DND-41 (cell line): ENCODE measurements at regions not wholly inside any gene's neighbourhood (a gene's known extent, or its start where the extent isn't known, plus 50 kb on each side); places are given as distances from the start of the nearest gene placed in this dataset.

Experiments used
- ATAC-seq: fragments of 200-7000 bp; cut with Tn5 transposase; 3 replicates; pipeline ENCODE4 v1.9.1; 2021; ENCODE audit warnings: low read depth; ENCODE audit not compliant: insufficient read depth
- DNase-seq: peaks from one replicate; pipeline ENCODE4 v3.0.0-alpha.2; 2020
- H2AFZ ChIP-seq: 2 replicates; pipeline ENCODE4 v1.6.0; 2012; ENCODE audit warnings: low read depth, low read length
- H3K27ac ChIP-seq: 2 replicates; pipeline ENCODE4 v1.5.1; 2012; ENCODE audit warnings: low read length, inconsistent platforms
- H3K27me3 ChIP-seq: fragments of 200-600 bp; sonication (generic); 2 replicates; pipeline ENCODE4 v1.6.0; 2012; ENCODE audit warnings: low read length, mild to moderate bottlenecking, inconsistent platforms; ENCODE audit not compliant: insufficient read depth, poor library complexity
- H3K36me3 ChIP-seq: 2 replicates; pipeline ENCODE4 v1.5.1; 2012; ENCODE audit warnings: low read length, inconsistent platforms; ENCODE audit not compliant: insufficient read depth
- H3K4me1 ChIP-seq: 2 replicates; pipeline ENCODE4 v1.5.1; 2012; ENCODE audit warnings: mild to moderate bottlenecking, low read length; ENCODE audit not compliant: insufficient read depth
- H3K4me2 ChIP-seq: 2 replicates; pipeline ENCODE4 v1.6.0; 2012; ENCODE audit warnings: mild to moderate bottlenecking, moderate library complexity, low read length, inconsistent platforms; ENCODE audit not compliant: insufficient read depth
- H3K4me3 ChIP-seq, 2 experiments: fragments of 200-600 bp in 1 of 2; shearing (Covaris generic) in 1 of 2; 2 replicates each; pipeline ENCODE4 v1.5.1; 2012 to 2016; ENCODE audit warnings: inconsistent platforms in 2 of 2, low read length in 2 of 2, mild to moderate bottlenecking in 2 of 2, low read depth in 1 of 2, moderate library complexity in 1 of 2
- H3K79me2 ChIP-seq: 2 replicates; pipeline ENCODE4 v1.6.0; 2012; ENCODE audit warnings: low read length, inconsistent platforms; ENCODE audit not compliant: insufficient read depth
- H3K9ac ChIP-seq: 2 replicates; pipeline ENCODE4 v1.6.0; 2012; ENCODE audit warnings: low read depth, mild to moderate bottlenecking, inconsistent platforms, low read length, moderate library complexity
- H3K9me3 ChIP-seq: 2 replicates; pipeline ENCODE4 v1.5.1; 2012; ENCODE audit warnings: low read length, moderate library complexity, mild to moderate bottlenecking, inconsistent platforms; ENCODE audit not compliant: insufficient read depth, severe bottlenecking
- H4K20me1 ChIP-seq: 2 replicates; pipeline ENCODE4 v1.6.0; 2012; ENCODE audit warnings: low read length; ENCODE audit not compliant: insufficient read depth
- CTCF ChIP-seq: IDR thresholded peaks from 2 replicates; pipeline ENCODE4 v1.5.1; 2012; ENCODE audit warnings: borderline replicate concordance, low read length, moderate library complexity, mild to moderate bottlenecking; ENCODE audit not compliant: poor library complexity, severe bottlenecking; ENCODE audit errors: extremely low read depth
- EZH2 ChIP-seq: IDR thresholded peaks from 3 replicates; pipeline ENCODE4 v1.6.1; 2012; ENCODE audit warnings: borderline replicate concordance, low read depth, mild to moderate bottlenecking, moderate library complexity, low read length, inconsistent platforms; ENCODE audit not compliant: severe bottlenecking

- no peak overlapping the region for H3K9ac ChIP-seq
- H3K36me3 ChIP-seq = no peaks in the 10 kb centered on the region
- H3K27me3 ChIP-seq = peaks cover 14% of the 10 kb centered on the region
- peaks cover 6% of the 10 kb centered on the region; the same call in 1 of the 2 replicates for H4K20me1 ChIP-seq
- ATAC-seq (no peak), DNase-seq (no peak)
- TF ChIP-seq CTCF = no peak
- no peak for TF ChIP-seq EZH2
- no peak overlapping the region for H2AFZ ChIP-seq
- H3K4me1 ChIP-seq = no peaks in the 10 kb centered on the region
- no peak overlapping the region for H3K4me3 ChIP-seq
- no peak overlapping the region for H3K4me2 ChIP-seq
- no peaks in the 10 kb centered on the region for H3K9me3 ChIP-seq
- H3K79me2 ChIP-seq = no peaks in the 10 kb centered on the region
- no peak overlapping the region for H3K27ac ChIP-seq
Measured at GRCh38 chr17:34711646-34712045, 132.3 kb downstream of the TMEM132E start.

GRCh38 chr17:34710226-34710625, 130.8 kb downstream of the TMEM132E start:
- ATAC-seq = no peak
- no peak overlapping the region for H3K4me2 ChIP-seq
- H2AFZ ChIP-seq = no peak overlapping the region
- no peaks in the 10 kb centered on the region for H3K4me1 ChIP-seq
- no peaks in the 10 kb centered on the region for H3K36me3 ChIP-seq
- H3K4me3 ChIP-seq = no peak overlapping the region
- no peak overlapping the region for H3K27ac ChIP-seq
- no peak for TF ChIP-seq EZH2
- TF ChIP-seq CTCF = no peak
- peaks cover 7% of the 10 kb centered on the region; the same call in 1 of the 2 replicates for H4K20me1 ChIP-seq
- no peaks in the 10 kb centered on the region for H3K9me3 ChIP-seq
- no peaks in the 10 kb centered on the region for H3K79me2 ChIP-seq
- H3K9ac ChIP-seq = no peak overlapping the region
- peaks cover 10% of the 10 kb centered on the region for H3K27me3 ChIP-seq
- no peak for DNase-seq

- H4K20me1 ChIP-seq = peaks cover 6% of the 10 kb centered on the region; the same call in 1 of the 2 replicates
- no peak overlapping the region for H3K9ac ChIP-seq
- H3K79me2 ChIP-seq = no peaks in the 10 kb centered on the region
- H2AFZ ChIP-seq = no peak overlapping the region
- H3K4me1 ChIP-seq = no peaks in the 10 kb centered on the region
- no peak for ATAC-seq
- peaks cover 9% of the 10 kb centered on the region for H3K27me3 ChIP-seq
- DNase-seq = no peak
- no peak overlapping the region for H3K27ac ChIP-seq
- no peaks in the 10 kb centered on the region for H3K36me3 ChIP-seq
- no peak overlapping the region for H3K4me2 ChIP-seq
- no peak overlapping the region for H3K4me3 ChIP-seq
- TF ChIP-seq EZH2 (no peak), CTCF (no peak)
- no peaks in the 10 kb centered on the region for H3K9me3 ChIP-seq
Measured at GRCh38 chr17:34709158-34709754, 129.9 kb downstream of the TMEM132E start.
